K562 (cell line): ENCODE measurements at regions not wholly inside any gene's neighbourhood (a gene's known extent, or its start where the extent isn't known, plus 50 kb on each side); places are given as distances from the start of the nearest gene placed in this dataset.

Experiments used
- CBFB ChIP-seq: sonication (generic); formaldehyde crosslinking; IDR thresholded peaks from 2 replicates; pipeline ENCODE4 v1.4.0; 2020; ENCODE audit warnings: mild to moderate bottlenecking, missing genetic modification reagents
- CHD7 ChIP-seq: fragments of 200-600 bp; sonication (generic); IDR thresholded peaks from one replicate; pipeline ENCODE4 v1.6.1; 2012; ENCODE audit warnings: mild to moderate bottlenecking, low read depth, low read length, inconsistent platforms
- E2F5 ChIP-seq: sonication (generic); formaldehyde crosslinking; IDR thresholded peaks from 2 replicates; pipeline ENCODE4 v1.8.0; 2022; ENCODE audit warnings: mild to moderate bottlenecking, missing genetic modification reagents
- HNRNPH1 ChIP-seq: fragments of 200-400 bp; formaldehyde crosslinking; optimal IDR thresholded peaks from 2 replicates; pipeline ENCODE3; 2017; ENCODE audit warnings: low read depth, mild to moderate bottlenecking, low read length, moderate library complexity
- JUN ChIP-seq, 2 experiments: sonication (generic) in 1 of 2; formaldehyde crosslinking in 1 of 2; IDR thresholded peaks; 2 replicates each; pipeline versions ENCODE4 v1.6.1 to v1.8.0; 2012 to 2022; ENCODE audit warnings: borderline replicate concordance in 2 of 2, mild to moderate bottlenecking in 2 of 2, improper control_type of control experiment in 1 of 2, low read depth in 1 of 2, low read length in 1 of 2, missing genetic modification reagents in 1 of 2
- MNT ChIP-seq, 2 experiments: fragments of 450-650 bp; conservative IDR thresholded peaks; 2 replicates each; pipeline ENCODE4 v1.6.1; 2017; ENCODE audit warnings: mild to moderate bottlenecking in 2 of 2, moderate library complexity in 2 of 2
- REST ChIP-seq, 2 experiments: fragments of 450-650 bp; formaldehyde crosslinking in 1 of 2; IDR thresholded peaks; 2 replicates each; pipeline versions ENCODE4 v1.4.0 to v1.6.1; 2014 to 2020; ENCODE audit warnings: mild to moderate bottlenecking in 2 of 2, borderline replicate concordance in 1 of 2, low read depth in 1 of 2
- SMARCE1 ChIP-seq: fragments of 450-650 bp; IDR thresholded peaks from 2 replicates; pipeline ENCODE4 v1.7.1; 2016; ENCODE audit warnings: mild to moderate bottlenecking

- TF ChIP-seq E2F5 (no peak), SMARCE1 (no peak), REST (IDR thresholded peaks at IDR 0.05; ENCODE audit: borderline replicate concordance) (no peak), REST (CRISPR knock-in tag; IDR thresholded peaks at IDR 0.05; ENCODE audit: low read depth) (no peak), HNRNPH1 (no peak), CHD7 (no peak), CBFB (no peak), MNT (conservative IDR thresholded peaks at IDR 0.05) (no peak), JUN (IDR thresholded peaks at IDR 0.05; ENCODE audit: borderline replicate concordance, low read depth, low read length) (no peak), JUN (CRISPR knock-in tag; IDR thresholded peaks at IDR 0.05; ENCODE audit: borderline replicate concordance) (no peak)
Observed at GRCh38 chr6:10230531-10230930, 184.3 kb downstream of the TFAP2A start.
